Bronchial epithelial cell (primary cell): ENCODE measurements at regions not wholly inside any gene's neighbourhood (a gene's known extent, or its start where the extent isn't known, plus 50 kb on each side); places are given as distances from the start of the nearest gene placed in this dataset.

Source experiments
- DNase-seq: peaks from one replicate; pipeline ENCODE4 v3.0.0-alpha.2; 2010; ENCODE audit warnings: low read depth
- FAIRE-seq: peaks from 2 replicates; lab custom pipeline; 2011; peaks lifted over from hg19 to GRCh38; lab: Jason Lieb, UNC
- H3K27me3 ChIP-seq: 2 replicates; pipeline ENCODE4 v1.5.1; 2011; ENCODE audit warnings: low read length; ENCODE audit not compliant: control insufficient read depth, insufficient read depth
- H3K36me3 ChIP-seq: 2 replicates; pipeline ENCODE4 v1.5.1; 2011; ENCODE audit warnings: low read length; ENCODE audit not compliant: control insufficient read depth, insufficient read depth
- H3K4me3 ChIP-seq: 2 replicates; pipeline ENCODE4 v1.5.1; 2011; ENCODE audit warnings: mild to moderate bottlenecking, low read depth, low read length, control low read depth
- CTCF ChIP-seq: IDR thresholded peaks from 2 replicates; pipeline ENCODE4 v1.5.1; 2011; ENCODE audit warnings: mild to moderate bottlenecking, moderate library complexity, low read length, control low read depth, inconsistent platforms; ENCODE audit not compliant: insufficient read depth, severe bottlenecking

GRCh38 chr18:51417643-51418483, 220.4 kb upstream of the MEX3C start:
- DNase-seq, result no peak
- FAIRE-seq, result peak; percentile 75
- Histone ChIP-seq H3K4me3 (no peak overlapping the region), H3K27me3 (no peaks in the 10 kb centered on the region), H3K36me3 (no peaks in the 10 kb centered on the region)
- TF ChIP-seq CTCF, result no peak

- no peak for TF ChIP-seq CTCF
- Histone ChIP-seq H3K27me3 (no peaks in the 10 kb centered on the region), H3K4me3 (no peak overlapping the region), H3K36me3 (no peaks in the 10 kb centered on the region)
- peak; percentile 7 for DNase-seq
- no peak for FAIRE-seq
Observed at GRCh38 chr18:51425475-51425874, 228.0 kb upstream of the MEX3C start.

- no peak for TF ChIP-seq CTCF
- DNase-seq (no peak), FAIRE-seq (no peak)
- no peak overlapping the region for H3K4me3 ChIP-seq
- no peaks in the 10 kb centered on the region for H3K27me3 ChIP-seq
- H3K36me3 ChIP-seq, result no peaks in the 10 kb centered on the region
Observed at GRCh38 chr18:51425889-51426288, 228.4 kb upstream of the MEX3C start.

GRCh38 chr18:51426996-51427395, 229.5 kb upstream of the MEX3C start:
- FAIRE-seq (no peak), DNase-seq (peak; percentile 66)
- Histone ChIP-seq H3K36me3 (no peaks in the 10 kb centered on the region), H3K4me3 (no peak overlapping the region), H3K27me3 (no peaks in the 10 kb centered on the region)
- no peak for TF ChIP-seq CTCF

GRCh38 chr18:51429644-51430043, 232.2 kb upstream of the MEX3C start:
- DNase-seq (no peak), FAIRE-seq (no peak)
- H3K27me3 ChIP-seq, result no peaks in the 10 kb centered on the region
- no peak overlapping the region for H3K4me3 ChIP-seq
- TF ChIP-seq CTCF, result no peak
- no peaks in the 10 kb centered on the region for H3K36me3 ChIP-seq
